AG10803 (cell line): ENCODE measurements at regions not wholly inside any gene's neighbourhood (a gene's known extent, or its start where the extent isn't known, plus 50 kb on each side); places are given as distances from the start of the nearest gene placed in this dataset.

ENCODE experiments used
- DNase-seq: peaks from one replicate; pipeline ENCODE4 v3.0.0; 2010; ENCODE audit warnings: low read depth
- H3K4me3 ChIP-seq: 2 replicates; pipeline ENCODE4 v1.5.1; 2011; ENCODE audit warnings: mild to moderate bottlenecking, low read length, control low read depth
- TF ChIP-seq, protein P1 (sequence below): conservative IDR thresholded peaks from 2 replicates; pipeline ENCODE4 v1.5.1; 2011; ENCODE audit warnings: mild to moderate bottlenecking, low read length, control low read depth, inconsistent platforms

DNA sequence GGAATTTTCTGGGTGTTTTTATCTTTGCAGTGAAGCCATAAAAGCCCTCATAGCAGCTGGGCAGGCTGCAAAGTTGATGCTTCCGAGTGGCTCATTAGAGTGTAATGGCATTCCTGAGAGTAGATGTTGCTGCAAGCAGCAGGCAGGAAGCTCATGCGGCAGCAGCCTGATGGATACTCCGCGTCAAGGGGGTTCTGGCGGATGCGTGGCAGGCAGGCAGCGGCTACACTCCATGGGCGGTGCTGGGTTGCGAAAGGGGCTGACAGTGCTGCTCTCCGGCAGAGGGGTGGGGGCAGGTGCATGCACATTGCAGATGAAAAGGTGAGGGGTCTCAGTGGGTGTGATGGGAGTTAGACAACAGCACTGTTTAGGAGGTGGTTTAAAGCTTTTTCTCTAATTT lies 93.2 kb upstream of the AJAP1 start:
- no peak for DNase-seq
- TF ChIP-seq, protein P1, sequence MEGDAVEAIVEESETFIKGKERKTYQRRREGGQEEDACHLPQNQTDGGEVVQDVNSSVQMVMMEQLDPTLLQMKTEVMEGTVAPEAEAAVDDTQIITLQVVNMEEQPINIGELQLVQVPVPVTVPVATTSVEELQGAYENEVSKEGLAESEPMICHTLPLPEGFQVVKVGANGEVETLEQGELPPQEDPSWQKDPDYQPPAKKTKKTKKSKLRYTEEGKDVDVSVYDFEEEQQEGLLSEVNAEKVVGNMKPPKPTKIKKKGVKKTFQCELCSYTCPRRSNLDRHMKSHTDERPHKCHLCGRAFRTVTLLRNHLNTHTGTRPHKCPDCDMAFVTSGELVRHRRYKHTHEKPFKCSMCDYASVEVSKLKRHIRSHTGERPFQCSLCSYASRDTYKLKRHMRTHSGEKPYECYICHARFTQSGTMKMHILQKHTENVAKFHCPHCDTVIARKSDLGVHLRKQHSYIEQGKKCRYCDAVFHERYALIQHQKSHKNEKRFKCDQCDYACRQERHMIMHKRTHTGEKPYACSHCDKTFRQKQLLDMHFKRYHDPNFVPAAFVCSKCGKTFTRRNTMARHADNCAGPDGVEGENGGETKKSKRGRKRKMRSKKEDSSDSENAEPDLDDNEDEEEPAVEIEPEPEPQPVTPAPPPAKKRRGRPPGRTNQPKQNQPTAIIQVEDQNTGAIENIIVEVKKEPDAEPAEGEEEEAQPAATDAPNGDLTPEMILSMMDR = no peak
- H3K4me3 ChIP-seq = no peak overlapping the region

DNA sequence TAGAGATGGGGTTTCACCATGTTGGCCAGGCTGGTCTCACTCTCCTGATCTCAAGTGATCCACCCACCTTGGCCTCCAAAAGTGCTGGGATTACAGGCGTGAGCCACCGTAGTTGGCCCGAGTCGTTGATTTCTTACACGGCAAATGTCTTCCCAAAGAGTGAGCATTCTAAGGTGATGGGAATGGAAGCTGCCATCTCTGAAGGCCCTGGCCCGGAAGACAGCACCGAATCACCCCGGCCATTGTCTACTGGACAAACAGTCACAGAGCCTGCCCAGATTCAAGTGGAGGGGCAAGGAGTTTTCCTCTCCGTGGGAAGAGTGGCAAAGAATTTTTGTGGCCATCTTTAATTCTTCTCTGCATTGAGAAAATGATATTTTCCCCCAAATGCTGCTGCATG lies 92.1 kb upstream of the AJAP1 start:
- DNase-seq = no peak
- no peak overlapping the region for H3K4me3 ChIP-seq
- TF ChIP-seq, protein P1 = no peak

DNA sequence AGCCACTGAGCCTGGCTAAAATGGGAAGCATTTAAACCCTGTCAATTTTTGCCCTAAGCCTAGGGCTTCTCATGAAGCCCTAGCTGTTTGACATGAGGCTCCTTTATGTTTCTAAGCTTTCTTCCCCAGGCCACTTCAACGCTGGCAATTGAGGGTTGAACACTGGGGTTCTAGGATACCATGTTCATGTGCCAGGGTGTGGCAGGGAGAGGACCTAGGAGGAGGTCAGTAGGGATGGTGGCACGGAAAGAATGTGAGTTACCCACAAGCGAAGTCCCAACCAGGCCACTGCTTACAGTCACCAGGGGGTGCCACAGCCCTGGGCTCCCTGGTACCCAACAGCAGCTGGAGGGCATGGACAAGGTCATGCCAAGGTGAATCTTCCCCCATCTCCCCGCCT lies 90.8 kb upstream of the AJAP1 start:
- no peak for DNase-seq
- H3K4me3 ChIP-seq = no peak overlapping the region
- TF ChIP-seq, protein P1 = no peak

DNA sequence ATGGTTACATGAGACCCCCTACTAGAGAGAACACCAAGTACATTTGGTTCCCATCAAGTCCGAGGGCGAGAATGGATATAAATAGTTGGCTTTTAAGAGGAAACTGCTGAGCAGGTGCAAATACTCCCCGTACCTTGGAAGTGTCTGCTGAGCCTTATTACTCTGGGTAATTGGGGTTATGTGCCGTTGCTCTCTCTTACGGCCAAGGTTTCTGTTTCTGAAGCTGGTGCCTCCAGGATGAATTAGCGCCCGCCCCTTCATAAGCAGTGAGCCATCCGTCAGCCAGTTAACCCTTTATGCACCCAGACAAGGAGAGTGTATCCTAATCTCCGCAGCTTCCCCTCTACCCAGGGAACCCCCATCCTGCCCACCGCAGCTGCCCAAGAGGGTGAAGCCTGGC lies 90.4 kb upstream of the AJAP1 start:
- H3K4me3 ChIP-seq = no peak overlapping the region
- DNase-seq = no peak

DNA sequence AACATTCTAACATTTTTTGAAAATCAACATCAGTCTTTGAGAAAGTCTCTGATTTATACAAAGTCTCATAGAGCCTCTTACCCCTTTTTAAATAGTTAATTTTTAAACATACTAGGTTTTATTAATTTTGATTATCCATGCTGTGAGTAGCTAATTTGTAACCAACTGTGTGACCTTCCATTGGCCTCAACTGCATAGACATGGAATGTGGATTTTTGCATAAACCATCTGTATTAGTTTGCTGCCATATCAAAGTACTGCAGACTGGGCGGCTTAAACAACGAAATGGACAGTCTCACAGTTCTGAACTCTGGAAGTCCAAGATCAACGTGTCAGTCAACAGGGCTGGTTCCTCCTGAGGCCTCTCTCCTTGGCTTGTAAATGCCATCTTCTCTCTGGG lies 89.2 kb upstream of the AJAP1 start:
- TF ChIP-seq, protein P1 = no peak
- no peak for DNase-seq
- H3K4me3 ChIP-seq = no peak overlapping the region

More for the DNA sequence above, 90.4 kb upstream of the AJAP1 start:
- TF ChIP-seq, protein P1 = no peak

DNA sequence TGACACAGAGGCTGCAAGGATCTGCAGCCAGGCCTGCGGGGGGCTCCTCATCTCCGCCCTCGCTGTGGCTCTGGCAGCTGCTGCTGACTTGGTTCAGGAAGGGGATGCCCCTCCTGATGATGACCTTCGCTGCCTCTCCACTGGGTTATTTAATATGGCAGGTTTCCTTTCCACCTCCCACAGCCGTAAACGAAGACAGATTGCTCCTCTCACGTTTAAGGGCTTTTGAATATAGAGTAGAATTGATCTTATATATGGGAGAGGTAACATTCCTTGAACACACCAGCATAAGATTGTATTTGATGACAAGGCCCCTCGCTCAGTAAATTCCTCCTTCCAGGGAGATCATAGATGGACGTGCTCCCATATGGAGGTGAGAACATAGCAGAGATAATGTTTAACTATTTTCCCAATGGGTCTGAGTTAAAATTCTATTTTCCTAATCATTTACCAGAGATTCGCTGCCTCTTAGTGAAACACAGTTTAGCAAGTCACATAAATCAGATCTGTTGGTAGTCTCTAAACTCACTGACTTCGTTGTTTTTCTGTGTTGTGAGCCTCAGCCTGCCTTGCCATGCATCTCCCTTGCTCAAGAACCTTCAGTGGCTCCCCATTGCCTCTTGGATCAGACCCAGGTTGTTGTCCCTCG lies 88.5 kb upstream of the AJAP1 start:
- TF ChIP-seq, protein P1 = no peak
- DNase-seq = no peak
- H3K4me3 ChIP-seq = no peak overlapping the region

DNA sequence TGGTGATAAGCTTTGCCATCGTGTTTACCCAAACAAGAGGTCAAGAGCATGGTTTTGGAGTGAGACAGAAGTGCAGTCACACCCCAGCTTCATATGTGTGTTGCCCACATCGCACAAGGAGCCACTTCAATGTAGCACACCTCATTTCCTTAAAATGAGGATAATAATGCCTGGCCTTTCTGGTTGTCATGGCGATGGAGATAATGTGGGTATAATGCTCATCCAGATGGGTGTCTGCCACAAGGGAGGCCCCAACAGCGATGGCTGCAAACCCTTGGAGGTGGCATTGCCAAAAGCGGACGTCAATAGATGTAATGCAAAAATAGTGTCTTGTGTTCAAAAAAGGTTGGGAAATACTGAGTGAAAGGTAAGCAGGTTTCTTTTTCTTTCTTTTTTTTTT lies 83.1 kb upstream of the AJAP1 start:
- H3K4me3 ChIP-seq = no peak overlapping the region
- DNase-seq = no peak
- TF ChIP-seq, protein P1 = no peak
